Bone marrow (tissue), 2 donors: ENCODE measurements at regions not wholly inside any gene's neighbourhood (a gene's known extent, or its start where the extent isn't known, plus 50 kb on each side); places are given as distances from the start of the nearest gene placed in this dataset.

Source experiments
- DNase-seq, 2 donors: peaks; one replicate each; lab custom pipeline; 2025; lab: John Stamatoyannopoulos, UW

- DNase-seq = no peak
Measured at GRCh38 chr5:33324667-33325307, 116.0 kb upstream of the TARS1 start.

GRCh38 chr5:33328818-33329217, 111.9 kb upstream of the TARS1 start:
- DNase-seq = no peak

GRCh38 chr5:33329891-33330290, 110.9 kb upstream of the TARS1 start:
- DNase-seq = no peak

GRCh38 chr5:33330426-33330825, 110.3 kb upstream of the TARS1 start:
- DNase-seq = no peak

GRCh38 chr5:33330992-33331391, 109.8 kb upstream of the TARS1 start:
- DNase-seq = no peak

- no peak for DNase-seq
Measured at GRCh38 chr5:33332804-33333203, 108.0 kb upstream of the TARS1 start.

- DNase-seq = no peak
Measured at GRCh38 chr5:33334829-33335228, 105.9 kb upstream of the TARS1 start.

GRCh38 chr5:33336891-33337636, 103.7 kb upstream of the TARS1 start:
- no peak for DNase-seq

GRCh38 chr5:33337637-33337992, 103.2 kb upstream of the TARS1 start:
- DNase-seq = no peak

GRCh38 chr5:33338336-33339110, 102.2 kb upstream of the TARS1 start:
- no peak for DNase-seq

- no peak for DNase-seq
Measured at GRCh38 chr5:33339413-33339812, 101.4 kb upstream of the TARS1 start.

GRCh38 chr5:33340195-33340594, 100.6 kb upstream of the TARS1 start:
- DNase-seq = no peak

GRCh38 chr5:33341351-33341750, 99.4 kb upstream of the TARS1 start:
- no peak for DNase-seq

GRCh38 chr5:33343676-33344327, 97.0 kb upstream of the TARS1 start:
- no peak for DNase-seq

- no peak for DNase-seq
Measured at GRCh38 chr5:33346534-33346933, 94.2 kb upstream of the TARS1 start.

- DNase-seq = no peak
Measured at GRCh38 chr5:33361781-33362180, 79.0 kb upstream of the TARS1 start.

GRCh38 chr5:33362915-33363314, 77.8 kb upstream of the TARS1 start:
- DNase-seq = no peak

GRCh38 chr5:33363537-33363936, 77.2 kb upstream of the TARS1 start:
- no peak for DNase-seq

- DNase-seq = peak in 1 of 2 donors; percentile 71
Measured at GRCh38 chr5:33364406-33364805, 76.4 kb upstream of the TARS1 start.

GRCh38 chr5:33367416-33367815, 73.3 kb upstream of the TARS1 start:
- DNase-seq = peak in 1 of 2 donors; percentile 60

- no peak for DNase-seq
Measured at GRCh38 chr5:33369485-33370465, 71.0 kb upstream of the TARS1 start.
